CMK (cell line): ENCODE measurements at regions not wholly inside any gene's neighbourhood (a gene's known extent, or its start where the extent isn't known, plus 50 kb on each side); places are given as distances from the start of the nearest gene placed in this dataset.

Source experiments
- DNase-seq: peaks from one replicate; pipeline ENCODE4 v3.0.0-alpha.2; 2010; ENCODE audit warnings: low read depth

DNA sequence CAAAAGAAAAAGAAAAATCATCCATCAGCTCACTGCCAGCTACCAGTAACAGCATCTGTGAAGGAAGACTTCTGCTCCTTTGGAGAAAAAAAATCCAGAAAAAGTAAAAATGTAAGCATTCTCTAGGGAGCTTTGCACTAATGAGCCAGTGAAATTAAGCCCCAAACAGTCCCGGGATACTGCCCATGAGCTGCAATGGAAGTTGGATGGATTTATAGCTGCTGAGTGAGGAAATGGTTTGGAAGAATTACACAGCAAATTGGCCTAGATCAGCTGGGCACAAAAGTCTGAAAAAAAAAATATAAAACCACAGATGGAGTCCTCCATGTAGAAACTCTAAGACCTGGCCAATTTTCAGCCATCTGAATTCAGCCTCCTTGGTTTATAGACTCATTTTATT lies 462.9 kb upstream of the USP15 start:
- no peak for DNase-seq

DNA sequence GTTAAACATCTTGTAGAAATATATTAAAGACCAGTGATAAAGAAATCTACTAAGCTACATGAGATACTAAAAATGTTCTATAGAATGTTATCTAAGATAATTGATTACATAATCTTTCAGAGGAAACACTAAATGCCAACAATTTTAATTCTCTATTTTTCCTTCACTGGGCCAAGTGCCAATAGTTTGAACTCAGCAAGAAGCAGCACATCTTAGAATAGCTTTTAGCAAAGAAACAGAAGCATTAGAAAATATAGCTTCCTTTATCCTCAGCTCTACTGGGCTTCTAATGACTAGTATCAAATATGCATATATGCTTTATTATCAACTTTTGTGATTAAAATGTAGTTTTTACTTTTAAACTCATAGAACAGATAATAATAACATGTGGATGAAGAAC lies 461.4 kb upstream of the USP15 start:
- DNase-seq, result no peak

- DNase-seq, result no peak
These were observed 455.9 kb upstream of the USP15 start for GRCh38 chr12:61804301-61804700.

GRCh38 chr12:61808856-61809255 lies 451.3 kb upstream of the USP15 start:
- no peak for DNase-seq

GRCh38 chr12:61810486-61810885 lies 449.7 kb upstream of the USP15 start:
- no peak for DNase-seq

DNA sequence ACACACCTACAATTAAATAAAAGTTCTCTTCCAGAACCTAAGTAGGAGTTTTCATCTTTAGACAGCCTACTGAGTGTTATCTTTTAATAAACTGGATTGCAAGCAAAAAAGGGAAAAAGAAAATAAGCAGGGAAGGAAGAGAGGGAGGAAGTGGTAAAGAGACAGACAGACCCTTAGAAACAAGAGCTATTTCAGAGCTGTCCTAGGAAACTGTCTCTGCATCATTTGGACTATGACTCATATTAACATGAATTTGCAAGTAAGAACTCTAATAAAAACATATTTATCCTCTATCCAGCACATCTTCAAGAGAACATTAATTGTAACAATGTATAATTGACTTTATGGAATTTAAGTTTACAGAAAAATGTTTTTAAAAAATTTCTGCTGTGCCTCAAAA lies 438.8 kb upstream of the USP15 start:
- no peak for DNase-seq

GRCh38 chr12:61823102-61823501 lies 437.1 kb upstream of the USP15 start:
- no peak for DNase-seq

GRCh38 chr12:61846765-61847164 lies 413.4 kb upstream of the USP15 start:
- no peak for DNase-seq

- no peak for DNase-seq
These were observed 411.3 kb upstream of the USP15 start for GRCh38 chr12:61848893-61849292.

- no peak for DNase-seq
These were observed 406.3 kb upstream of the USP15 start for GRCh38 chr12:61853945-61854344.

- DNase-seq, result no peak
These were observed 405.3 kb upstream of the USP15 start for GRCh38 chr12:61854902-61855301.

GRCh38 chr12:61857968-61858367 lies 402.2 kb upstream of the USP15 start:
- DNase-seq, result no peak

DNA sequence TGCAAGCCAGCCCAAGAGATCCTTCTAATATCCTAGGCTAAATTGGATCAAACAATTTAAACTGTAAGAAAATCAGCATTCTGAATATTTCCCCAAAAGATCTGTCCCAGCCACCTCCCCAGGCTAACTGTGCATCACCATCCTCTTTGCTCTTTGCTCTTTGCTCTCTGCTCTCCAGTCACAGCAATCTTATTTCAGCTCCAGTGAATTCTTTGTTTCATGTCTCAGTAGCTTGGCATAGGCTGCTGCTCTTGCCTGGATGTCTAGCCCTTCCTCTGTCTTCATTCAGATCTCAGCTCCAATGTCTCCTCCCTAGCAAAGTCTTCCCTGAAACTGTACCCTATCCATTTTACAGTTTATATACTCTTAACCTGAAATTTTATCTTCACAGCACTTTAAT lies 399.8 kb upstream of the USP15 start:
- no peak for DNase-seq

- no peak for DNase-seq
These were observed 397.2 kb upstream of the USP15 start for GRCh38 chr12:61862986-61863385.

DNA sequence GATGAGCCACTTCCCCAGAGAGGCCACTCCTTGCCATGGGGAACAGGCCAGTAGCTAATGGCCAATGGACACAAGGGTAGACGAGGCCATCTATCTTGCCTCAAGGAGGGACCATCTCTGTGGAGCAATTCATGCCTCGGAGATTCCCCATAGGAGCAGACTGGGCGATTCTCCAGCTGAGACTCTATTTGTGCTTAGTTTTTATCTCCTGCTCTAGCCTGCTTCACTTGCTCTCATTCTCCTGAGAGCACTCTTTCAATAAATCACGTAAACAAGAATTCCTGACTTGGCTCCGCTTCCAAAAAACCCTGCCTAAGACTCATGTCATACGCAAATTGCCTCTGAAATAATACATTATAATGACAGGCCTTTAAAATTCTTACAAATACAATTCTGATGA lies 396.4 kb upstream of the USP15 start:
- DNase-seq, result no peak

DNA sequence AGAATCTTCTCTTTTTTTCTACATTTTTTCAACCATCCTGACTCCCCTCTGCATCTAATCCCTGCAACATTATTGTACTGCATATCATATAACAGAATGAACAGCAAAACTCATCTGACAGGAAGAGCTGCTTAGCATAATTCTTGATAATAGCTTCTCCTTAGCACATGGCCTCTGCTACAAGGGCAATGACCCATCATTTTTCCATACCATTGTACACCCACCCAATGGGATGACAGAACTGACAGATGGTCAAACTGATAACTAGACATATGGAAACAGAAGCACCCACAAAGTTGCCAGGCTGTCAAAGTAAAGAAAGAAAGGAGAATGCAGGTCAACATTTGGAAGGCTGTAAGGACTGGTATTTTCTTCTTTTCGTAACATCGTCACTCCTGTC lies 390.4 kb upstream of the USP15 start:
- peak; percentile 62 for DNase-seq

DNA sequence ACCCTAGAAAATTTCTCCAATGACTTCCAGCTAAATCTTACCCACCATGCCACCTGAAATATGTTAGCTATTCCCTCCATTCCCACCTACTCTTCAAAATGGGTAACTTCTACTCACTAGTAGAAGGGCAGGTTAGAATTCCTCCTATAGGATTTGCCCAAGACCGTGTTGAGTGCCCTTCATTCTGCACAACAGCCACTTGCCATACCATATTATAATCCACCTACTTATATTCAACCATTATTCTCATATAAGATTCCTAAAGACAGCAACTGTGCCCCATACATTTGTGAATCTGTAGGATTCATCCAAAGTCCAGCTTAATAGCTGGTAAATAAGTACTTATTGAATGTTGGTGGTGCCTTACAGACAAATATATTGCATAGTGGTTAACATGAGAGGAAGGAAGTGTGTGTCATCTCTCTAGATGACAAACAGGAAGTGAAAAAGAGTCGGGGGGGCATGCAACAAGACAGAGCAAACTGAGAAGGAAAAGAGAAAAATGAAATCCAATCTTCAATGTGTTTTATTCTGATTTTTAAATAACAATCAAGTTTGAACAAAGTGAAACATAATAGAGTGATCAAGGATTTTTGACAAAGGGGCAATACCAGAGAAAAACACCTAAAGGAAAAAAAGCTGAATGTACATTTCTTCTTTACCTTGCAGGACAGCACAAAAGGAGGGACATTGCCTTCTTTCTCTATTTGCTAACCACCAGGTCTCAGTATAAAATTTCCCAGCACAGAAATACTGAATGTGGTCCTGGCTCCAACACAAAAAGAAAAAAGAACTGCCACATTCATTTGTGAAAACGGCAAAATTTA lies 389.3 kb upstream of the USP15 start:
- peak; percentile 11 for DNase-seq

DNA sequence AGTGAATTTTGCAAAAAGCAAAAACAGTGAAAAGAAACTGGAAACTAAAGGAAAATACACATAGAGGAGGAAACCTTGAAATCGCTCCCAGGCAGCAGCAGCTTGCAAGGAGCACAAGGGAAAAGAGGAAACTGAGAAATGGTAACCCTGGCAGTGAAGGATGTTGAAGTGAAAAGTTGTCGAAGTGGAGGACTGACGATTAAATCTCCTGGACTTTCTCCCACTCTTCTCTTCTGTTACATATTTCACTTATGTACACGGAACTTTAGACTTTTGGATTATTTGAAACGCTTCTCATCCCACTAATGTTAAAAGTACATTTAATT lies 388.8 kb upstream of the USP15 start:
- DNase-seq, result no peak

DNA sequence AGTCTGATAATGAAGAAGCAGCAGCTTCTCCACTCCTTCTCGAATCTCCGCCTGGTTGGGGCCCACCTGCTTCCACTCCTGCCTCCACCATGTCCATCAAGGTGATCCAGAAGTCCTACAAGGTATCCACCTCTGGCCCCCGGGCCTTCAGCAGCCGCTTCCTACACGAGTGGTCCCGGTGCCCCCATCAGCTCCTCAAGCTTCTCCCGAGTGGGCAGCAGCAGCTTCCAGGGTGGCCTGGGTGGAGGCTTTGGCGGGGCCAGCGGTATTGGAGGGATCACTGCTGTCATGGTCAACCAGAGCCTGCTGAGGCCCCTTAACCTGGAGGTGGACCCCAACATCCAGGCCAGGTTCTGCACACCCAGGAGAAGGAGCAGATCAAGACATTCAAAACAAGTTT lies 381.0 kb upstream of the USP15 start:
- no peak for DNase-seq

- DNase-seq, result no peak
These were observed 380.0 kb upstream of the USP15 start for GRCh38 chr12:61880186-61880585.

GRCh38 chr12:61891632-61892031 lies 368.6 kb upstream of the USP15 start:
- no peak for DNase-seq

DNA sequence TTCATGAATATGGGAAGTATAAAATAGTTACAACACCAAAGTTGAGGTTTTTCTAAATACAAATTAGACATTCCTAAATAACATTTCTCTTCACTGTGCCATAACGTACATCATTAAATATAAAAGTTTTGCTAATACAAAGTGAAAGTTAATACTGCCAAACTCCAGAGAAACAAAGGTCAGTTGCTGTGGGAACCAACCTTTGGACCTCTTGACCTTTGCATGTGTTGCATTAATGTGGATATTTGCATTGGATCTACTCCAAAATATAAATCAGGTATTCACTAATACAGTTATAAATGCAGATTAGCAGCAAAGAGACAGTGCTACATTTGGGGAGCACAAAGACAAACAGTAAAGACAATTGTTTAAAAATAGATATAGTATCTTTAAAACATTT lies 366.0 kb upstream of the USP15 start:
- DNase-seq, result no peak

GRCh38 chr12:61896436-61896835 lies 363.8 kb upstream of the USP15 start:
- DNase-seq, result no peak

DNA sequence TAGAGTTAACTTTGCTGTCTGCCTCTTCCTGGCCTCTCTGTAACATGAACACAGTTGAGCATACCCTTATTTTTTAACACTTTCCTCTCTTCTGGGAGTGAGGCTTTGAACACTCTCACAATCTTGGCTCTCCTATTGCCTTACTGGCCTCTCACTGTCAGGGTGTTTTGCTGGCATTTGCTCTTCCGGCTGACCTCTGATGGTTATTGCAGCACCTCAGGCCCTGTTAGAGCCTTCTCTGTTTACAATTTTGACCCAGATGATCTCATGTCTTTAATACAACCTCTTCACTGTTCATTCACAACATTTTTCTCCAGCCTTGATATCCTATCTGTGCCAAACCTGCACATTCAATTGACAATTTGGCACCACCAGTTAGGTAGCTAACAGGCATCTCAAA lies 357.8 kb upstream of the USP15 start:
- no peak for DNase-seq

DNA sequence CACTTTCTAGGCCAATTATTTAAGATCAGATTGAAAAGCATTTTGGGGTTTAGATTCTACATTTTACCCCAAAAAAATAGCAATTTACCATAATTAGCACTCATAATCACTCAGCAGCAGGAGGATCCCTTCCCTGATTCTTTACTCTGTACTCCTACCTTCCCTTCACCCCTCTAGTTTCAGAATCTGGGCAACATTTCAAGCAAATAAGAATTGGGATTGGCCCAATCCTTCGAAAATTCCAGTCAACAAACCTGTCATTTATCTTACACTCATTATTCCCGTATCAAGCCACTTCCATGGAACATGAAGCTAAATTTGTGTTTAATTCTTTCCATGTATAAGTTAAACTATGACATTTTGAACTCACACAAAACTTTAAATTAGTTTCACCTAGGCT lies 349.1 kb upstream of the USP15 start:
- DNase-seq, result no peak
